ENCODE measurements at regions not wholly inside any gene's neighbourhood (a gene's known extent, or its start where the extent isn't known, plus 50 kb on each side); places are given as distances from the start of the nearest gene placed in this dataset.

DNA sequence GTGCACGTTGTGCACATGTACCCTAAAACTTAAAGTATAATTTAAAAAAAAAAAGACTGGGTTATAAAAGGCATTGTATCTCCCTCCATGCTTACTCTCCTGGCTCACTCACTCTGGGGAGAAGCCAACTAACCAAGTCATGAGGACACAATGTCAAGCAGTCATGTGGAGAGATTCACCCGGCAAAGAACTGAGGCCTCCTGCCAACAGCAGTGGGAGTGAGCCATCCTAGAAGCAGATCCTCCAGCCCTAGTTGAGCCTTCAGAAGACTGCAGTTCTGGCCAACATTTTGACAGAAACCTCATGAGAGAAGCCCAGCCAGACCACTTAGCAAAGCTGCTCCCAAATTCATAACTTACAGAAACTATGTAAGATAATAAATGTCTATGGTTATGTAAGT lies 521.7 kb upstream of the FZD8 start:
- no peaks in the 10 kb centered on the region for H3K36me3 ChIP-seq
- intact Hi-C loops (cut with DNase I): no loop called here
- DNase-seq: peak in 1 of 4 donors; percentile 39
- no peak overlapping the region for H3K4me3 ChIP-seq
- TF ChIP-seq, protein P1, sequence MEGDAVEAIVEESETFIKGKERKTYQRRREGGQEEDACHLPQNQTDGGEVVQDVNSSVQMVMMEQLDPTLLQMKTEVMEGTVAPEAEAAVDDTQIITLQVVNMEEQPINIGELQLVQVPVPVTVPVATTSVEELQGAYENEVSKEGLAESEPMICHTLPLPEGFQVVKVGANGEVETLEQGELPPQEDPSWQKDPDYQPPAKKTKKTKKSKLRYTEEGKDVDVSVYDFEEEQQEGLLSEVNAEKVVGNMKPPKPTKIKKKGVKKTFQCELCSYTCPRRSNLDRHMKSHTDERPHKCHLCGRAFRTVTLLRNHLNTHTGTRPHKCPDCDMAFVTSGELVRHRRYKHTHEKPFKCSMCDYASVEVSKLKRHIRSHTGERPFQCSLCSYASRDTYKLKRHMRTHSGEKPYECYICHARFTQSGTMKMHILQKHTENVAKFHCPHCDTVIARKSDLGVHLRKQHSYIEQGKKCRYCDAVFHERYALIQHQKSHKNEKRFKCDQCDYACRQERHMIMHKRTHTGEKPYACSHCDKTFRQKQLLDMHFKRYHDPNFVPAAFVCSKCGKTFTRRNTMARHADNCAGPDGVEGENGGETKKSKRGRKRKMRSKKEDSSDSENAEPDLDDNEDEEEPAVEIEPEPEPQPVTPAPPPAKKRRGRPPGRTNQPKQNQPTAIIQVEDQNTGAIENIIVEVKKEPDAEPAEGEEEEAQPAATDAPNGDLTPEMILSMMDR (IDR thresholded peaks at IDR 0.05): no peak
- H3K27ac ChIP-seq: no peak overlapping the region
- H3K4me1 ChIP-seq: no peaks in the 10 kb centered on the region
- peaks cover 0 to 3% of the 10 kb centered on the region in 2 donors for H3K9me3 ChIP-seq
- H3K27me3 ChIP-seq: no peaks in the 10 kb centered on the region
- ATAC-seq: peak; percentile 26

DNA sequence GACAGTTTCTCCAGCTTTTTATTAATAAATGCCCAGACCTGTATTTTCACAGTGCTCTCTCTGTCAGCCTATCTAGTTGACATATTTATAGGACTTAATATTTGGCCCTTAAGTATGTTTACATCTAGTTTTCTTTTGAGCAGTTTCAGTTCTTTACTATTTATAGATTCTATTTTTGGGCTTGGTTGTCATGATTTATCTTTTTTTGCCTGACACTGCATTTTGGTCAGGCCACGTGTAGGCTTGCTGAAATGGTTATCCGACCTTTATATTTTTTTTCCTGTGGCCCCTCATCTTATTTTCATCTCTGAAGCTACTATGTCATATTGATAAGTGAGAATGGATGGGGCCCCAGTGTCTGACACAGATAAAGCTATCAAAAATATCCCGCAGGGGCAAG lies 515.4 kb upstream of the FZD8 start:
- Histone ChIP-seq H3K4me3 (no peak overlapping the region), H3K36me3 (no peaks in the 10 kb centered on the region), H3K27me3 (no peaks in the 10 kb centered on the region), H3K27ac (no peak overlapping the region), H3K4me1 (no peaks in the 10 kb centered on the region), H3K9me3 (no peaks in the 10 kb centered on the region)
- ATAC-seq (no peak), DNase-seq (no peak)
- intact Hi-C loops (cut with DNase I): no loop called here
- TF ChIP-seq, protein P1 (IDR thresholded peaks at IDR 0.05): no peak

DNA sequence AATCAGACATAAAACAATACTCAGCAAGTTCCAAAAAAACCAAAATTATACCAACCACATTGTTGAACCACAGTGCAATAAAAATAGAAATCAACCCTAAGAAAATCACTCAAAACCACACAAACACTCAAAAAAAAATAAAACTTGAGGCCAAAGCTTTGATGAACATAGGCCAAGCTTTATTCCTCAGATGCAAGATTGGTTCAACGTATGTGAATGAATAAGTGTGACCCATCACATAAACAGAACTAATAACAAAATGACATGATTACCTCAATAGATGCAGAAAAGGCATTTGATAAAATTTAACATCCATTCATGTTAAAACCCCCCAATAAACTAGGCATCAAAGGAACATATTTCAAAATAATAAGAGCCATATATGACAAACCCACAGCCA lies 506.1 kb upstream of the FZD8 start:
- H3K27ac ChIP-seq: no peak overlapping the region
- no peaks in the 10 kb centered on the region for H3K27me3 ChIP-seq
- H3K36me3 ChIP-seq: no peaks in the 10 kb centered on the region
- H3K4me1 ChIP-seq: no peaks in the 10 kb centered on the region
- no peak overlapping the region for H3K4me3 ChIP-seq
- ATAC-seq (no peak), DNase-seq (no peak)
- H3K9me3 ChIP-seq: peaks cover 0 to 24% of the 10 kb centered on the region in 2 donors
- TF ChIP-seq, protein P1 (IDR thresholded peaks at IDR 0.05): no peak
- intact Hi-C loops (cut with DNase I): no loop called here

DNA sequence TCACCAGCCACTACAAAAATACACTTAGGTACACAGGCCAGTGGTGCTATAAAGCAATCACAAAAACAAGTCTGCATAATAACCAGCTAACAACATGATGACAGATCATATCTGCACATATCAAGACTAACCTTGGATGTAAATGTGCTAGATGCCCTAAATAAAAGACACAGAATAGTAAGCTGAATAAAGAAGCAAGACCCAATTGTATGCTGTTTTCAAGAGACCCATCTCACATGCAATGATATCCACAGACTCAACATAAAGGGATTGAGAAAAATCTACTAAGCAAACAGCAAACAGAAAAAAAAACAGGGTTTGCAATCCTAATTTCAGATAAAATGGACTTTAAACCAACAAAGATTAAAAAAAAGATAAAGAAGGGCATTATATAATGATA lies 505.4 kb upstream of the FZD8 start:
- Histone ChIP-seq H3K4me1 (no peaks in the 10 kb centered on the region), H3K36me3 (no peaks in the 10 kb centered on the region), H3K4me3 (no peak overlapping the region), H3K9me3 (peaks cover 0 to 24% of the 10 kb centered on the region in 2 donors), H3K27ac (no peak overlapping the region), H3K27me3 (no peaks in the 10 kb centered on the region)
- DNase-seq: no peak
- no peak for ATAC-seq
- TF ChIP-seq, protein P1 (IDR thresholded peaks at IDR 0.05): no peak
- intact Hi-C loops (cut with DNase I): no loop called here

DNA sequence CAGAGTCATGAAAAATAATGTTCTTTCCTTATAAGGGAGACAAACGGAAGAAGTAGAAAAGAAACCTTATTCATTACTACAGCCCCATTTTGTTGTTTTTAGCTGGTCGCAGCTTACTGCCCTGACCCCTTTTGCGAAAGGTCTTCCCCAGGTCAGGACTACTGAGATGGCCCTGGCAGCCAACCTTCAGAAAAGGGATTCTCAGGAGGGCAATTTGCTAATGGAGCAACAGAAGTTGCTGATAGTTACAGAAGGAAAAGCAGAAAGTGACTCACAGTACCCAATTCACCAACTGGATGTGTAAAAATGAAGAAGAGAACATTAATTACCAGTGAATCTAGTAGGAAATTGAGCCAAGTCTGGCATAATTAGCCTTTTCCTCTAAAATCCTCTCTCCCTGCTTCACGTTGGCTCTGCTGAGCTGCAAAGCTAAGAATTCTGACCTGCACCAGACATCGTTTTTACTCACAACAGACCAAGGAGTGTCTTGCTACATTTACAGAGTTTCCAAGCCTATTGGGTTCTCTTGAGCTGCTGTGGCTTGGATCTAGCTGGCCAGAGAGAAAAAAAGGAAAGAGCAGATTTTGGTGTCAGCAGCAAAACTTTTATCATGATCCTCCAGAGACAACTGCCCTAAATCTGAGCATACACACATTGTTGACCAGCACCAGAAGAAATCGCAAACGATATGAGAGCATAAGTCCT lies 499.9 kb upstream of the FZD8 start:
- peaks cover 0 to 14% of the 10 kb centered on the region in 2 donors for H3K9me3 ChIP-seq
- no peaks in the 10 kb centered on the region for H3K27me3 ChIP-seq
- no peaks in the 10 kb centered on the region for H3K36me3 ChIP-seq
- no peak overlapping the region for H3K27ac ChIP-seq
- TF ChIP-seq, protein P1 (IDR thresholded peaks at IDR 0.05): no peak
- no peak overlapping the region for H3K4me3 ChIP-seq
- intact Hi-C loops (cut with DNase I): no loop called here
- DNase-seq: no peak
- ATAC-seq: no peak
- no peaks in the 10 kb centered on the region for H3K4me1 ChIP-seq

Measured in left lung (tissue), 4 donors.